AG09309 (cell line): ENCODE measurements at regions not wholly inside any gene's neighbourhood (a gene's known extent, or its start where the extent isn't known, plus 50 kb on each side); places are given as distances from the start of the nearest gene placed in this dataset.
"Not testable (repeated sequence)": the region's sequence is repeated elsewhere in the genome, so short reads cannot be mapped to it uniquely, and the experiment has no call there.

ENCODE experiments used
- DNase-seq: peaks from one replicate; pipeline ENCODE4 v3.0.0-alpha.2; 2010; ENCODE audit warnings: low read depth
- H3K4me3 ChIP-seq: 2 replicates; pipeline ENCODE4 v1.5.1; 2011; ENCODE audit warnings: mild to moderate bottlenecking, low read depth, low read length, moderate library complexity; ENCODE audit not compliant: control insufficient read depth
- CTCF ChIP-seq: IDR thresholded peaks from 2 replicates; pipeline ENCODE4 v1.5.1; 2011; ENCODE audit warnings: mild to moderate bottlenecking, low read depth, low read length, inconsistent platforms; ENCODE audit not compliant: insufficient read depth, control insufficient read depth; ENCODE audit errors: missing control alignments

- no peak for TF ChIP-seq CTCF
- H3K4me3 ChIP-seq, result no peak overlapping the region
- no peak for DNase-seq
Observed at GRCh38 chr4:116197317-116197809, 888.0 kb downstream of the TRAM1L1 start.

- no peak for DNase-seq
- H3K4me3 ChIP-seq, result no peak overlapping the region
- TF ChIP-seq CTCF, result no peak
Observed at GRCh38 chr4:116183241-116183640, 902.1 kb downstream of the TRAM1L1 start.

GRCh38 chr4:116180157-116180601 lies 905.2 kb downstream of the TRAM1L1 start:
- DNase-seq, result no peak

GRCh38 chr4:116151371-116151770 lies 934.0 kb downstream of the TRAM1L1 start:
- H3K4me3 ChIP-seq, DNase-seq: not testable (repeated sequence)

More at GRCh38 chr4:116180157-116180601, 905.2 kb downstream of the TRAM1L1 start:
- H3K4me3 ChIP-seq, result no peak overlapping the region
- TF ChIP-seq CTCF, result no peak

GRCh38 chr4:116150152-116150551 lies 935.2 kb downstream of the TRAM1L1 start:
- no peak for DNase-seq
- H3K4me3 ChIP-seq, result no peak overlapping the region
- no peak for TF ChIP-seq CTCF

- DNase-seq, result no peak
- H3K4me3 ChIP-seq, result no peak overlapping the region
- TF ChIP-seq CTCF, result no peak
Observed at GRCh38 chr4:116143198-116143597, 942.2 kb downstream of the TRAM1L1 start.

GRCh38 chr4:116132946-116133345 lies 952.4 kb downstream of the TRAM1L1 start:
- TF ChIP-seq CTCF, result no peak
- no peak for DNase-seq
- no peak overlapping the region for H3K4me3 ChIP-seq
